MM.1S (cell line): ENCODE measurements at regions not wholly inside any gene's neighbourhood (a gene's known extent, or its start where the extent isn't known, plus 50 kb on each side); places are given as distances from the start of the nearest gene placed in this dataset.

Experiments used
- DNase-seq: peaks from one replicate; pipeline ENCODE4 v3.0.0-alpha.2; 2015
- H2AFZ ChIP-seq: fragments of 300-600 bp; sonication (generic); 2 replicates; pipeline ENCODE4 v1.6.0; 2016; ENCODE audit warnings: antibody characterized with exemption, low read length
- H3F3A ChIP-seq: fragments of 300-600 bp; sonication (generic); 2 replicates; pipeline ENCODE4 v1.6.1; 2016; ENCODE audit warnings: mild to moderate bottlenecking, antibody characterized with exemption, low read length, moderate library complexity, mixed read lengths; ENCODE audit not compliant: insufficient read depth
- H3K27ac ChIP-seq: fragments of 300-600 bp; sonication (generic); 2 replicates; pipeline ENCODE4 v1.5.1; 2016; ENCODE audit warnings: mild to moderate bottlenecking, low read length
- H3K27me3 ChIP-seq: fragments of 300-600 bp; sonication (generic); replicated peaks from 2 replicates; pipeline ENCODE4 v1.6.0; 2016; ENCODE audit warnings: low read length; ENCODE audit not compliant: insufficient read depth
- H3K36me3 ChIP-seq: fragments of 300-600 bp; sonication (generic); replicated peaks from 2 replicates; pipeline ENCODE4 v1.6.1; 2016; ENCODE audit warnings: mild to moderate bottlenecking, low read length, mixed read lengths; ENCODE audit not compliant: insufficient read depth
- H3K4me1 ChIP-seq: fragments of 300-600 bp; sonication (generic); 2 replicates; pipeline ENCODE4 v1.6.1; 2016; ENCODE audit warnings: low read length, mixed read lengths
- H3K4me2 ChIP-seq: fragments of 300-600 bp; sonication (generic); 2 replicates; pipeline ENCODE4 v1.6.0; 2016; ENCODE audit warnings: low read depth, low read length
- H3K4me3 ChIP-seq: fragments of 300-600 bp; sonication (generic); 2 replicates; pipeline ENCODE4 v1.5.1; 2016; ENCODE audit warnings: low read length, mixed read lengths
- H3K79me2 ChIP-seq: fragments of 300-600 bp; sonication (generic); 2 replicates; pipeline ENCODE4 v1.6.1; 2016; ENCODE audit warnings: mixed run types, low read length, mixed read lengths
- H3K9ac ChIP-seq: fragments of 300-600 bp; sonication (generic); 2 replicates; pipeline ENCODE4 v1.6.1; 2016; ENCODE audit warnings: low read length, mixed read lengths
- H3K9me2 ChIP-seq: fragments of 300-600 bp; sonication (generic); replicated peaks from 2 replicates; pipeline ENCODE4 v1.6.1; 2016; ENCODE audit warnings: mild to moderate bottlenecking, low read length, mixed read lengths; ENCODE audit not compliant: insufficient read depth
- H3K9me3 ChIP-seq: fragments of 300-600 bp; sonication (generic); replicated peaks from 2 replicates; pipeline ENCODE4 v1.6.1; 2016; ENCODE audit warnings: mild to moderate bottlenecking, low read length, mixed read lengths; ENCODE audit not compliant: insufficient read depth
- H4K20me1 ChIP-seq: fragments of 300-600 bp; sonication (generic); 2 replicates; pipeline ENCODE4 v1.6.1; 2016; ENCODE audit warnings: mild to moderate bottlenecking, low read length, moderate library complexity, mixed read lengths; ENCODE audit not compliant: insufficient read depth
- EZH2 ChIP-seq: fragments of 300-600 bp; sonication (generic); optimal IDR thresholded peaks from 2 replicates; pipeline ENCODE3; 2017; ENCODE audit warnings: low read depth, mild to moderate bottlenecking, antibody characterized with exemption, low read length, mixed read lengths
- EZH2phosphoT487 ChIP-seq: fragments of 300-600 bp; sonication (generic); IDR thresholded peaks from 2 replicates; pipeline ENCODE4 v1.6.1; 2018; ENCODE audit warnings: antibody characterized with exemption, low read length
- TF ChIP-seq, protein P1 (sequence below): fragments of 300-600 bp; sonication (generic); IDR thresholded peaks from 2 replicates; pipeline ENCODE4 v1.5.1; 2016; ENCODE audit warnings: antibody characterized with exemption, low read length, mixed read lengths

DNA sequence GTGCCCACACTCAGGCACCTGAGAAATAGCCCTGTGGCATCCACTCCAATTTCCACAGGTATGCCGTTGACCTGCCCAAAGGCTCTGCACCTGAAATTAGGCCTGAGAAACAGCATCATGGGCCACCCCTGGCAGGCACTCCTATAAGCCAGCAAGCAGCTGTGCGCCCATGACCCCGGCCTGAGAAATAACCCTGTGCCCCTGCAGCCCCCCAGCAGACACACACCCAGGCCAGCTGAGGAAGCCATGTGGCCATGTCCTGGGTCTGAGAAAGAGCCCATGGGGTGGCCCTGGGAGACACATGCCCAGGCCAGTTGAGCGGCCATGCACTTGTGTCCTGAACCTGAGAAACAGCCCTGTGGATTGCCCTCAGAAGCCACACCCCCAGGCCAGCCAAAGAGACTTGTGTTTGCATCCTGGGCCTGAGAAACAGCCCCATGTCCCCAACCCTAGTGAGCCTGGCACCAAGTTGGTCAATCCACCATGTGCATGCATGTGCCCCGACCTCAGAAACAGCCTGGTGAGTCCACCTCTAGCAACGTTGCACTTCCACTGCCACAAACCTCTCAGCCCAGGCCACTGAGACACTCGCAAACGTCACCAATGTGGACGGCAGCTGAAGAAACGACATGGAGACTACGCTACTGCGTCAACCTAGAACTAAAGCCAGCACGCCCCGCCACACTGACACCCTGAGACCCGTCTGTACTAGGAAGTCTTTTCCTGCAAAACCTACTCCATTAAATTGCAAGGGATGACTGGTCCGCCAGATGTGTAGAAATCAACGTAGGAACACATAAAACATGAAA is 411.9 kb downstream of the TMEM121 start:
- Histone ChIP-seq H2AFZ (no peak overlapping the region), H3K9ac (no peak overlapping the region), H3K4me1 (no peaks in the 10 kb centered on the region), H3K27me3 (no peaks in the 10 kb centered on the region), H3K9me3 (no peaks in the 10 kb centered on the region), H3F3A (no peaks in the 10 kb centered on the region), H3K27ac (no peak overlapping the region), H3K36me3 (no peaks in the 10 kb centered on the region), H3K4me2 (no peak overlapping the region), H3K9me2 (no peaks in the 10 kb centered on the region), H4K20me1 (no peaks in the 10 kb centered on the region), H3K79me2 (no peaks in the 10 kb centered on the region), H3K4me3 (no peak overlapping the region)
- no peak for DNase-seq
- TF ChIP-seq, protein P1, sequence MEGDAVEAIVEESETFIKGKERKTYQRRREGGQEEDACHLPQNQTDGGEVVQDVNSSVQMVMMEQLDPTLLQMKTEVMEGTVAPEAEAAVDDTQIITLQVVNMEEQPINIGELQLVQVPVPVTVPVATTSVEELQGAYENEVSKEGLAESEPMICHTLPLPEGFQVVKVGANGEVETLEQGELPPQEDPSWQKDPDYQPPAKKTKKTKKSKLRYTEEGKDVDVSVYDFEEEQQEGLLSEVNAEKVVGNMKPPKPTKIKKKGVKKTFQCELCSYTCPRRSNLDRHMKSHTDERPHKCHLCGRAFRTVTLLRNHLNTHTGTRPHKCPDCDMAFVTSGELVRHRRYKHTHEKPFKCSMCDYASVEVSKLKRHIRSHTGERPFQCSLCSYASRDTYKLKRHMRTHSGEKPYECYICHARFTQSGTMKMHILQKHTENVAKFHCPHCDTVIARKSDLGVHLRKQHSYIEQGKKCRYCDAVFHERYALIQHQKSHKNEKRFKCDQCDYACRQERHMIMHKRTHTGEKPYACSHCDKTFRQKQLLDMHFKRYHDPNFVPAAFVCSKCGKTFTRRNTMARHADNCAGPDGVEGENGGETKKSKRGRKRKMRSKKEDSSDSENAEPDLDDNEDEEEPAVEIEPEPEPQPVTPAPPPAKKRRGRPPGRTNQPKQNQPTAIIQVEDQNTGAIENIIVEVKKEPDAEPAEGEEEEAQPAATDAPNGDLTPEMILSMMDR: no peak
- TF ChIP-seq EZH2phosphoT487 (no peak), EZH2 (no peak)

DNA sequence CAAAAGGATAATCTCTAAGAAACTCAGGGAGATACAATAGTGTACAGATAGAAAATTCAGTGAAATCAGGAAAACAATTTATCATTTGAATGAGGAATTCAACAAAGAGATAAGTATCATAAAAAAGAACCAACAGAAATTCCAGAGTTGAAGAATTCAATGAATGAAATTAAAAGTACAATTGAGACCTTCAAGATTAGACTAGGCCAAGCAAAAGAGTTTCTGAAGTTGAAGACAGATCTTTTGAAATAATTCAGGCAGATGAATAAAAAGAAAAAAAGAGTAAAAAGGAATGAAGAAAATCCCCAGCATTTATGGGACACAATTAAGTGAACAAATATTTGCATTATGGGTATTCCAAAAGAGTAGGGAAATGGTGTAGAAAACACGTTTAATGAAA is 412.6 kb downstream of the TMEM121 start:
- Histone ChIP-seq H3K9ac (no peak overlapping the region), H3K36me3 (no peaks in the 10 kb centered on the region), H3K4me1 (no peaks in the 10 kb centered on the region), H2AFZ (no peak overlapping the region), H3K79me2 (no peaks in the 10 kb centered on the region), H3K4me2 (no peak overlapping the region), H3K9me2 (no peaks in the 10 kb centered on the region), H3K4me3 (no peak overlapping the region), H3F3A (no peaks in the 10 kb centered on the region), H3K27me3 (no peaks in the 10 kb centered on the region), H4K20me1 (no peaks in the 10 kb centered on the region), H3K9me3 (no peaks in the 10 kb centered on the region), H3K27ac (no peak overlapping the region)
- DNase-seq: no peak
- TF ChIP-seq EZH2 (no peak), EZH2phosphoT487 (no peak)
- TF ChIP-seq, protein P1: no peak

DNA sequence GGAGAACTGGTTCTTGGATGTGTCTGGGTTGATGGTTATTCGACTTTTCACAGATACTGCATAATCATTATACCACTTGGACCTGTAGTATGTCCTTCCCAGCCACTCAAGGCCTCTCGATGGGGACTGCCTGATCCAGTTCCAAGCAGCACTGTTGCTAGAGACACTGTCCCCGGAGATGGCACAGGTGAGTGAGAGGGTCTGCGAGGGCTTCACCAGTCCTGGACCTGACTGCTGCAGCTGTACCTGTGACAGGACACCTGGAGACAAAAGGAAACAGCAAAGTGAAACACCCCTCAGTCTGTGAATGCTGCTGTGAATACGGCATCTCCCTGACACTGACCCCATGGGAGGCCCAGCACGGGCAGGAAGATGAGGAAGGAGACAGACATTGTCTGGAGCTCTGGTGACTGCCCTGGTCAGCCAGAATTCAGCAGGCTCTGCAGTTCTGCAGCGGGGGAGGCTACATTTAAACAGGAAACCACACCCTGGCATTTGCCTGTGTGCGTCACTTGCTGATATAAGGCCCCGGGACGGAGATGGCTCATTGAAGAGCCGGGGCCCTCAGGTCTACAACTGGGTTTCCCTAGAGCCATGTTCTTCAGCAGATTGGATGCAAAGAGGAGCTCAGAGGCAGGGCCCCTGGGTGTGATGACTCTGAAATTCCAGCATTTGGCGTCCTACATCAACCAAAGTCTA is 413.6 kb downstream of the TMEM121 start:
- no peak overlapping the region for H2AFZ ChIP-seq
- H3K9me2 ChIP-seq: no peaks in the 10 kb centered on the region
- no peaks in the 10 kb centered on the region for H3K79me2 ChIP-seq
- TF ChIP-seq, protein P1: no peak
- TF ChIP-seq EZH2phosphoT487 (no peak), EZH2 (no peak)
- DNase-seq: no peak
- H3K9ac ChIP-seq: no peak overlapping the region
- no peak overlapping the region for H3K27ac ChIP-seq
- H3F3A ChIP-seq: no peaks in the 10 kb centered on the region
- H3K27me3 ChIP-seq: no peaks in the 10 kb centered on the region
- H3K4me2 ChIP-seq: no peak overlapping the region
- H4K20me1 ChIP-seq: no peaks in the 10 kb centered on the region
- H3K4me3 ChIP-seq: no peak overlapping the region
- no peaks in the 10 kb centered on the region for H3K4me1 ChIP-seq
- H3K36me3 ChIP-seq: no peaks in the 10 kb centered on the region
- no peaks in the 10 kb centered on the region for H3K9me3 ChIP-seq
